ENCODE measurements at regions not wholly inside any gene's neighbourhood (a gene's known extent, or its start where the extent isn't known, plus 50 kb on each side); places are given as distances from the start of the nearest gene placed in this dataset.
"Not testable (repeated sequence)": the region's sequence is repeated elsewhere in the genome, so short reads cannot be mapped to it uniquely, and the experiment has no call there.

GRCh38 chr4:3877868-3878267 is 111.7 kb downstream of the ADRA2C start:
- H3K27ac ChIP-seq: no peak overlapping the region
- H3K27me3 ChIP-seq: peaks cover 25% of the 10 kb centered on the region
- 38 to 57% (median 41%) methylated on average over 1 of the region's 1 CpG for WGBS, 4 donors
- no peak overlapping the region for H3K4me3 ChIP-seq
- no peak for TF ChIP-seq POLR2A (IDR thresholded peaks at IDR 0.05)
- TF ChIP-seq, protein P1, sequence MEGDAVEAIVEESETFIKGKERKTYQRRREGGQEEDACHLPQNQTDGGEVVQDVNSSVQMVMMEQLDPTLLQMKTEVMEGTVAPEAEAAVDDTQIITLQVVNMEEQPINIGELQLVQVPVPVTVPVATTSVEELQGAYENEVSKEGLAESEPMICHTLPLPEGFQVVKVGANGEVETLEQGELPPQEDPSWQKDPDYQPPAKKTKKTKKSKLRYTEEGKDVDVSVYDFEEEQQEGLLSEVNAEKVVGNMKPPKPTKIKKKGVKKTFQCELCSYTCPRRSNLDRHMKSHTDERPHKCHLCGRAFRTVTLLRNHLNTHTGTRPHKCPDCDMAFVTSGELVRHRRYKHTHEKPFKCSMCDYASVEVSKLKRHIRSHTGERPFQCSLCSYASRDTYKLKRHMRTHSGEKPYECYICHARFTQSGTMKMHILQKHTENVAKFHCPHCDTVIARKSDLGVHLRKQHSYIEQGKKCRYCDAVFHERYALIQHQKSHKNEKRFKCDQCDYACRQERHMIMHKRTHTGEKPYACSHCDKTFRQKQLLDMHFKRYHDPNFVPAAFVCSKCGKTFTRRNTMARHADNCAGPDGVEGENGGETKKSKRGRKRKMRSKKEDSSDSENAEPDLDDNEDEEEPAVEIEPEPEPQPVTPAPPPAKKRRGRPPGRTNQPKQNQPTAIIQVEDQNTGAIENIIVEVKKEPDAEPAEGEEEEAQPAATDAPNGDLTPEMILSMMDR (IDR thresholded peaks at IDR 0.05): no peak
- no peaks in the 10 kb centered on the region for H3K4me1 ChIP-seq (replicated peaks in 1 of 2)
- intact Hi-C loops (cut with DNase I): loop anchor here in 1 of 2 donors (5.0 kb wide), 1 partner anchor 111 kb away; the partner anchor contains the start of gene ADRA2C
- peak in 1 of 7 donors; percentile 3 for DNase-seq
- no peaks in the 10 kb centered on the region for H3K36me3 ChIP-seq (replicated peaks in 1 of 2)
- no peaks in the 10 kb centered on the region for H3K9me3 ChIP-seq (replicated peaks in 1 of 3)

DNA sequence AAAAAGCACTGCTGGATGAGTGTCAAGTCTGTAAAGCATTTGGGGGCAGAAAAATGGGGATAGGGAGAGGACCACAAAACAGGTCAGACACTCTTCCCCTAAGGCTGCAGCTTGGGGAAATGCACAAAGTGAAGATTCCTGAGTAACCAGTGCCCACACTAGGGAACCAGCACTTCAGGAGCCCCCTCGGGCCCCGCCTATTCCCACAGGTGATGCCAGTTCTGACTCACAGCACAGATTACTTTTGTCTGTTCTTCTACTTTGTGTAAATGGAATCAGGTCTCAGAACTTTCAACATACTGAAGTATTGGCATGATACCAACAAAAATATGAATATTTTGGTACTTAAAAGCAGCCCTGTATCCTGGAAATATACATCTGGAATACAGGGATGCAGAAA is 112.5 kb downstream of the ADRA2C start:
- DNase-seq: no peak
- intact Hi-C loops (cut with DNase I): loop anchor here in 1 of 2 donors (5.0 kb wide), 1 partner anchor 111 kb away; the partner anchor contains the start of gene ADRA2C
- 75 to 96% (median 79%) methylated on average over 2 of the region's 2 CpGs for WGBS, 4 donors
- Histone ChIP-seq H3K36me3 (replicated peaks in 1 of 2) (no peaks in the 10 kb centered on the region), H3K4me3 (no peak overlapping the region), H3K4me1 (replicated peaks in 1 of 2) (no peaks in the 10 kb centered on the region), H3K9me3 (replicated peaks in 1 of 3) (no peaks in the 10 kb centered on the region), H3K27me3 (peaks cover 17% of the 10 kb centered on the region), H3K27ac (no peak overlapping the region)
- TF ChIP-seq POLR2A (IDR thresholded peaks at IDR 0.05): no peak
- TF ChIP-seq, protein P1 (IDR thresholded peaks at IDR 0.05): no peak

DNA sequence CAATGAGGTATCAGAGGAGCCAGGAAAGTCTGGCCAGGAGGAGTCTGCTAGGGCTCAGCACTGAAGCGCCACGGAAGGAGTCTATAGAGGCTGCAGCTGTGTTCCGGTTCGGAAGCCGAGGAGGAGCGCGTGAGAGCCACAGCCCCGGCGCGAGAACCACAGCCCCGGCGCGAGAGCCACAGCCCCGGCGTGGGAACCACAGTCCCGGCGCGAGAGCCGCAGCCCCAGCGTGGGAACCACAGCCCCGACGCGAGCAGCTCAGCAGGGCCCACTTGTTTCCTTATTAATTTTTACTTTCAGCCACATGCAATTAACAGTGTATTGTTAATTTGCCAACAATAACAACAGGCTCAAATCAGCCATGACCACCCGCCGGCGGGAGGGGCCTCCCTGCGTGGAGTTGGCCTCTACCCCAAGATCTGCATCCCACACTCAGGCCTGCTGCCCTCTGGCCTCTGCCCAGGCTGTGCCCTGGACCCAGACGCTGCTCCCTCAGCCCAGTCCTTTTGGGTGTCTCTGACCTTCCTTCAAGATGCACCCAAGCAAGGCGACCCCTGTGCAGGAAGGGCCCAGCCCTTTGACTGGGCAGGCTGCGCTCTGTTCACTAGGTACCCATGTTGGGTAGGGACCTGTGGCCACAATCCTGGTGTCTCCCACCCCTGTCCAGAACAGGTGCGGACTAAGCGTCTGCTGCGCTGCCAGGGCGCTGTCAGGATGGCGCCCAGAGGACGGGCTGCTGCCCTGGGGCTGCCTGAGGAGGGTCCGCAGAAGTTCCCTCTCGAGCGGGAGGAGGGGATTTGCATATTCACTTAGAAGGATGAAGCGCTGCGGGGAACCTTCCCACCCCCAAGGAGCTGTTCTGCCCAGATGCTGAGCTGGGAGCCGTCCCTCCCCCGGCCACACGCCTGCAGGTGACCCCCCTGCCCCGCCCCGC is 113.8 kb downstream of the ADRA2C start:
- intact Hi-C loops (cut with DNase I): loop anchor here in 1 of 2 donors (5.0 kb wide), 1 partner anchor 113 kb away; the partner anchor contains the start of gene ADRA2C
- Histone ChIP-seq H3K27me3 (peaks cover 14% of the 10 kb centered on the region), H3K9me3 (replicated peaks in 1 of 3) (no peaks in the 10 kb centered on the region), H3K27ac (no peak overlapping the region), H3K36me3 (replicated peaks in 1 of 2) (no peaks in the 10 kb centered on the region), H3K4me1 (replicated peaks in 1 of 2) (no peaks in the 10 kb centered on the region), H3K4me3 (no peak overlapping the region)
- WGBS, 4 donors: 7 to 27% (median 9%) methylated on average over 21 to 46 of the region's 46 CpGs
- DNase-seq: peak in 1 of 7 donors; percentile 9
- TF ChIP-seq, protein P1 (IDR thresholded peaks at IDR 0.05): no peak
- no peak for TF ChIP-seq POLR2A (IDR thresholded peaks at IDR 0.05)

DNA sequence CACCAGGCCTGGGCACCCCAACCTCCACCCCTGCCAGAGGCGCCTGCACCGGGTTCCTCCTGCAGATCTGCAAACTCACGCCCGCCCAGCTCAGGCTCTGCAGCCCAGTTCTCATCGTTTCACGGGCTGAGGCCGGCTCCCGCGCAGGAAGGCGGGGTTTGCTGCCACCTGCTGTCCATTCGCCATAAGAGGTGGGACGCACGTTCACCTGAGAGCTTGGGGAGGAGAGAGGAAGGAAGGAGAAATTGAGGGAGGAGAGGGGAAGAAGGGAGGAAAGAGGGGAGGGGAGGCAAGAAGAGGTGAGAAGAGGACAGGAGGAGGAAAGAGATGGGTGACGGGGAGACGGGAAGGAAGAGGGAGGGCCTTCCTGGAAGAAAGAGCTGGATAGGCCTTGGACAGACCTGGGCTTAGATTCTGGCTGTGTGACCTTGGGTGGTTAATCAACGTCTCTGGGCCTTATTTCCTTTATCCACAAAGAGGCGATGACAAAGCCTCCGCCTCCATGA is 114.5 kb downstream of the ADRA2C start:
- DNase-seq: peak; percentile 70 to 89 (median 76)

GRCh38 chr4:3882316-3882885 is 116.2 kb downstream of the ADRA2C start:
- H3K36me3 ChIP-seq (replicated peaks in 1 of 2); H3K4me1 ChIP-seq (replicated peaks in 1 of 2); intact Hi-C loops (cut with DNase I); H3K4me3 ChIP-seq; H3K27ac ChIP-seq; H3K9me3 ChIP-seq (replicated peaks in 1 of 3): not testable (repeated sequence)
- 69 to 74% (median 72%) methylated on average over 11 to 12 of the region's 12 CpGs for WGBS, 4 donors
- peak in 1 of 7 donors; percentile 3 for DNase-seq
- H3K27me3 ChIP-seq: peaks cover 14% of the 10 kb centered on the region

More for the DNA sequence above, 114.5 kb downstream of the ADRA2C start:
- Histone ChIP-seq H3K27ac (no peak overlapping the region), H3K4me1 (replicated peaks in 1 of 2) (no peaks in the 10 kb centered on the region), H3K4me3 (no peak overlapping the region), H3K9me3 (replicated peaks in 1 of 3) (no peaks in the 10 kb centered on the region), H3K27me3 (peaks cover 14% of the 10 kb centered on the region), H3K36me3 (replicated peaks in 1 of 2) (no peaks in the 10 kb centered on the region)
- no peak for TF ChIP-seq POLR2A (IDR thresholded peaks at IDR 0.05)
- TF ChIP-seq, protein P1 (IDR thresholded peaks at IDR 0.05): peak; percentile 67 to 87 (median 78)
- intact Hi-C loops (cut with DNase I): no loop called here
- 3 to 6% (median 4%) methylated on average over 12 to 18 of the region's 18 CpGs for WGBS, 4 donors

DNA sequence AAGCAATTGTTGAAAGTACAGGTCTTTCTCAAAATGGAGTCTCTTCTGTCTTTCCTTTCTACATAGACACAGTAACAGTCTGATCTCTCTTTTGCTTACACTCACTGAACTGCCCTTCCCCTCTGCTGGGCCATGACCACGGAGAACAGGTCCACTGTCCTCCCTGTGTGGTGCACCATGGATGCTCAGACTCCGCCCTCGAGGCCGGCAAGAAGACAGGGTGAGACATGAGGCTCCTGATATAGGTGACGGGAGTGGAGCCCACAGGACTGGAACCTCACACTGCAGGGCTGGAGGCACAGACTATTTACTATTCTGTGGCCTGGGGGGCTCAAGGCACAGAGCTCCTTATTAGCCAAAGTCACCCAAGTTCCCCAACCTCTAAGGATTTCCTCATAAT is 118.1 kb downstream of the ADRA2C start:
- H3K4me3 ChIP-seq; H3K27ac ChIP-seq; H3K36me3 ChIP-seq (replicated peaks in 1 of 2); H3K9me3 ChIP-seq (replicated peaks in 1 of 3); DNase-seq; intact Hi-C loops (cut with DNase I); H3K4me1 ChIP-seq (replicated peaks in 1 of 2): not testable (repeated sequence)
- 61 to 78% (median 65%) methylated on average over 4 to 5 of the region's 5 CpGs for WGBS, 4 donors
- H3K27me3 ChIP-seq: peaks cover 14% of the 10 kb centered on the region
